ENCODE measurements at regions not wholly inside any gene's neighbourhood (a gene's known extent, or its start where the extent isn't known, plus 50 kb on each side); places are given as distances from the start of the nearest gene placed in this dataset.

GRCh38 chr5:109468737-109469420, 59.1 kb upstream of the PJA2 start:
- DNase-seq (ENCODE audit: low read depth in 2 of 2): peak; percentile 20 to 23

- no peak for DNase-seq (ENCODE audit: low read depth in 2 of 2)
Measured at GRCh38 chr5:109468288-109468676, 58.5 kb upstream of the PJA2 start.

- no peak for DNase-seq (ENCODE audit: low read depth in 2 of 2)
Measured at GRCh38 chr5:109467058-109467457, 57.3 kb upstream of the PJA2 start.
